IMR-90 (cell line): ENCODE measurements at regions not wholly inside any gene's neighbourhood (a gene's known extent, or its start where the extent isn't known, plus 50 kb on each side); places are given as distances from the start of the nearest gene placed in this dataset.

Experiments
- BHLHE40 ChIP-seq: fragments of 150-350 bp; IDR thresholded peaks from 2 replicates; pipeline ENCODE4 v1.6.1; 2016; ENCODE audit warnings: mild to moderate bottlenecking, low read depth, low read length
- MAFK ChIP-seq: IDR thresholded peaks from 2 replicates; pipeline ENCODE4 v1.6.1; 2012; ENCODE audit warnings: low read depth, low read length, improper control_type of control experiment
- MAZ ChIP-seq: IDR thresholded peaks from 2 replicates; pipeline ENCODE4 v1.6.1; 2012; ENCODE audit warnings: low read depth, mild to moderate bottlenecking, low read length, improper control_type of control experiment, moderate library complexity, borderline replicate concordance
- NFE2L2 ChIP-seq: fragments of 150-350 bp; IDR thresholded peaks from 2 replicates; pipeline ENCODE4 v1.6.1; 2016; ENCODE audit warnings: low read depth, mild to moderate bottlenecking, low read length
- SMC3 ChIP-seq: fragments of 150-350 bp; IDR thresholded peaks from 2 replicates; pipeline ENCODE4 v1.6.1; 2016; ENCODE audit warnings: low read depth, mild to moderate bottlenecking, antibody characterized with exemption, low read length, moderate library complexity
- TF ChIP-seq, protein P1 (sequence below): conservative IDR thresholded peaks from 2 replicates; pipeline ENCODE4 v1.5.1; 2012; ENCODE audit warnings: mild to moderate bottlenecking, low read depth, low read length, improper control_type of control experiment
- TF ChIP-seq, protein P2 (sequence below): fragments of 150-350 bp; IDR thresholded peaks from 2 replicates; pipeline ENCODE4 v1.6.1; 2016; ENCODE audit warnings: low read depth, mild to moderate bottlenecking, low read length, moderate library complexity, borderline replicate concordance

DNA sequence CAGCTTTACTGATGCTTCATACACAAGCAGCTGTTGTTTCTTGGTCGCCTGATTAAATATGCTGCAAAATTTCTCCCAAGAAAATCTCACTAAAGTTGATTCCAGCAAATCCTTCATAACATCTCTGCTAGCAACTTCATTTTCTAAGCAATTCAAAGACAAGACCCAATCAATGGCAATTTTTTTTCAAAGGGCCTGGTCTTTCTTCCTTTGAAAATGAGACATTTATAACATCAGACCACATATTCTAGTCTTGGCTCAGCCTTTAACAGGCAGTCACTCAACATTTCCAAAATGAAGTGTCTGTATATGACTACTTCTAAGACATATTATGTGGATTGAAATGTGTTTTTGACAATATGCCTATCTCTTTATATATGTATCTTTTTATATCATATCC, 702.6 kb downstream of the KCNA4 start:
- no peak for TF ChIP-seq BHLHE40
- TF ChIP-seq, protein P1, sequence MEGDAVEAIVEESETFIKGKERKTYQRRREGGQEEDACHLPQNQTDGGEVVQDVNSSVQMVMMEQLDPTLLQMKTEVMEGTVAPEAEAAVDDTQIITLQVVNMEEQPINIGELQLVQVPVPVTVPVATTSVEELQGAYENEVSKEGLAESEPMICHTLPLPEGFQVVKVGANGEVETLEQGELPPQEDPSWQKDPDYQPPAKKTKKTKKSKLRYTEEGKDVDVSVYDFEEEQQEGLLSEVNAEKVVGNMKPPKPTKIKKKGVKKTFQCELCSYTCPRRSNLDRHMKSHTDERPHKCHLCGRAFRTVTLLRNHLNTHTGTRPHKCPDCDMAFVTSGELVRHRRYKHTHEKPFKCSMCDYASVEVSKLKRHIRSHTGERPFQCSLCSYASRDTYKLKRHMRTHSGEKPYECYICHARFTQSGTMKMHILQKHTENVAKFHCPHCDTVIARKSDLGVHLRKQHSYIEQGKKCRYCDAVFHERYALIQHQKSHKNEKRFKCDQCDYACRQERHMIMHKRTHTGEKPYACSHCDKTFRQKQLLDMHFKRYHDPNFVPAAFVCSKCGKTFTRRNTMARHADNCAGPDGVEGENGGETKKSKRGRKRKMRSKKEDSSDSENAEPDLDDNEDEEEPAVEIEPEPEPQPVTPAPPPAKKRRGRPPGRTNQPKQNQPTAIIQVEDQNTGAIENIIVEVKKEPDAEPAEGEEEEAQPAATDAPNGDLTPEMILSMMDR, result no peak
- TF ChIP-seq, protein P2, sequence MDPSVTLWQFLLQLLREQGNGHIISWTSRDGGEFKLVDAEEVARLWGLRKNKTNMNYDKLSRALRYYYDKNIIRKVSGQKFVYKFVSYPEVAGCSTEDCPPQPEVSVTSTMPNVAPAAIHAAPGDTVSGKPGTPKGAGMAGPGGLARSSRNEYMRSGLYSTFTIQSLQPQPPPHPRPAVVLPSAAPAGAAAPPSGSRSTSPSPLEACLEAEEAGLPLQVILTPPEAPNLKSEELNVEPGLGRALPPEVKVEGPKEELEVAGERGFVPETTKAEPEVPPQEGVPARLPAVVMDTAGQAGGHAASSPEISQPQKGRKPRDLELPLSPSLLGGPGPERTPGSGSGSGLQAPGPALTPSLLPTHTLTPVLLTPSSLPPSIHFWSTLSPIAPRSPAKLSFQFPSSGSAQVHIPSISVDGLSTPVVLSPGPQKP, result no peak
- TF ChIP-seq SMC3, result no peak
- TF ChIP-seq NFE2L2, result no peak
- no peak for TF ChIP-seq MAZ
- TF ChIP-seq MAFK, result no peak
